GM21723 (cell line): ENCODE measurements at regions not wholly inside any gene's neighbourhood (a gene's known extent, or its start where the extent isn't known, plus 50 kb on each side); places are given as distances from the start of the nearest gene placed in this dataset.

Source experiments
- ATAC-seq: cut with Tn5 transposase; IDR thresholded peaks from one replicate; pipeline ENCODE4 v1.9.1; 2021; ENCODE audit warnings: mild to moderate bottlenecking, moderate library complexity; ENCODE audit not compliant: unreplicated experiment

GRCh38 chr13:44117816-44118215 is 238.1 kb downstream of the LACC1 start:
- no peak for ATAC-seq

GRCh38 chr13:44118881-44119280 is 239.2 kb downstream of the LACC1 start:
- no peak for ATAC-seq

GRCh38 chr13:44120043-44120442 is 240.3 kb downstream of the LACC1 start:
- ATAC-seq, result no peak

GRCh38 chr13:44120849-44121755 is 241.4 kb downstream of the LACC1 start:
- no peak for ATAC-seq

- ATAC-seq, result no peak
Observed at GRCh38 chr13:44124352-44124751, 244.6 kb downstream of the LACC1 start.

GRCh38 chr13:44125943-44126469 is 246.3 kb downstream of the LACC1 start:
- ATAC-seq, result no peak

- ATAC-seq, result no peak
Observed at GRCh38 chr13:44128552-44129001, 245.0 kb upstream of the SERP2 start.

GRCh38 chr13:44129418-44129817 is 244.2 kb upstream of the SERP2 start:
- ATAC-seq, result no peak

GRCh38 chr13:44131069-44131614 is 242.5 kb upstream of the SERP2 start:
- no peak for ATAC-seq

- ATAC-seq, result no peak
Observed at GRCh38 chr13:44132710-44133109, 240.9 kb upstream of the SERP2 start.

- ATAC-seq, result no peak
Observed at GRCh38 chr13:44133626-44134025, 240.0 kb upstream of the SERP2 start.

GRCh38 chr13:44135566-44135965 is 238.1 kb upstream of the SERP2 start:
- no peak for ATAC-seq

- ATAC-seq, result no peak
Observed at GRCh38 chr13:44136696-44137268, 236.8 kb upstream of the SERP2 start.

- no peak for ATAC-seq
Observed at GRCh38 chr13:44137466-44137865, 236.2 kb upstream of the SERP2 start.

GRCh38 chr13:44140146-44140545 is 233.5 kb upstream of the SERP2 start:
- ATAC-seq, result no peak

- ATAC-seq, result no peak
Observed at GRCh38 chr13:44140888-44141724, 232.5 kb upstream of the SERP2 start.

- peak; percentile 100 for ATAC-seq
Observed at GRCh38 chr13:44141725-44142539, 231.7 kb upstream of the SERP2 start.

- ATAC-seq, result no peak
Observed at GRCh38 chr13:44142540-44142867, 231.1 kb upstream of the SERP2 start.

GRCh38 chr13:44142941-44143665 is 230.5 kb upstream of the SERP2 start:
- ATAC-seq, result no peak

GRCh38 chr13:44146138-44146537 is 227.5 kb upstream of the SERP2 start:
- ATAC-seq, result no peak
